NB4 (cell line): ENCODE measurements at regions not wholly inside any gene's neighbourhood (a gene's known extent, or its start where the extent isn't known, plus 50 kb on each side); places are given as distances from the start of the nearest gene placed in this dataset.

Source experiments
- MYC ChIP-seq: IDR thresholded peaks from 2 replicates; pipeline ENCODE4 v1.6.1; 2011; ENCODE audit warnings: low read depth, low read length
- POLR2A ChIP-seq: IDR thresholded peaks from 2 replicates; pipeline ENCODE4 v1.6.1; 2011; ENCODE audit warnings: mild to moderate bottlenecking; ENCODE audit not compliant: insufficient read length; ENCODE audit errors: extremely low read depth
- TF ChIP-seq, protein P1 (sequence below): IDR thresholded peaks from one replicate; pipeline ENCODE4 v1.5.1; 2012; ENCODE audit warnings: low read depth, low read length
- TF ChIP-seq, protein P2 (sequence below): IDR thresholded peaks from 2 replicates; pipeline ENCODE4 v1.6.1; 2011; ENCODE audit warnings: low read depth, low read length

DNA sequence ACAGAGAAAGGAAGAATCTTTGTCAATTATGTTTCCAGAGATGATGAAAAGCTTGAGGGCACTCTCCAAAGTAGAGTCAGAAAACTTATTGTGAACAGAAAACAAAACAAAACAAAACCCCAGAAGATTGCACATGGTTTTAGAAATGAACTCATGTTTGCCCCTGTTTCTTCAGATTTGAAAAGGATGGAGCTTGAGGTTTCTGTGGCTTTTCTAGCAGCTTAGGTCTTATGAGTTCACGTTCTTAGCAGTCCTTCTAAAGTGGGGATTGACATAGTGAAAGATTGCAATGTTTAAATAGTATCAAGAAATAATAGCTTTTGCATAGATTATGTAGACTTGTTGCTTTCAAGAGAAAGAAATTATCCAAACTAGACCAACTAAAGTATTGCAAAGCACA, 421.8 kb downstream of the GBA3 start:
- TF ChIP-seq, protein P1, sequence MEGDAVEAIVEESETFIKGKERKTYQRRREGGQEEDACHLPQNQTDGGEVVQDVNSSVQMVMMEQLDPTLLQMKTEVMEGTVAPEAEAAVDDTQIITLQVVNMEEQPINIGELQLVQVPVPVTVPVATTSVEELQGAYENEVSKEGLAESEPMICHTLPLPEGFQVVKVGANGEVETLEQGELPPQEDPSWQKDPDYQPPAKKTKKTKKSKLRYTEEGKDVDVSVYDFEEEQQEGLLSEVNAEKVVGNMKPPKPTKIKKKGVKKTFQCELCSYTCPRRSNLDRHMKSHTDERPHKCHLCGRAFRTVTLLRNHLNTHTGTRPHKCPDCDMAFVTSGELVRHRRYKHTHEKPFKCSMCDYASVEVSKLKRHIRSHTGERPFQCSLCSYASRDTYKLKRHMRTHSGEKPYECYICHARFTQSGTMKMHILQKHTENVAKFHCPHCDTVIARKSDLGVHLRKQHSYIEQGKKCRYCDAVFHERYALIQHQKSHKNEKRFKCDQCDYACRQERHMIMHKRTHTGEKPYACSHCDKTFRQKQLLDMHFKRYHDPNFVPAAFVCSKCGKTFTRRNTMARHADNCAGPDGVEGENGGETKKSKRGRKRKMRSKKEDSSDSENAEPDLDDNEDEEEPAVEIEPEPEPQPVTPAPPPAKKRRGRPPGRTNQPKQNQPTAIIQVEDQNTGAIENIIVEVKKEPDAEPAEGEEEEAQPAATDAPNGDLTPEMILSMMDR = no peak
- no peak for TF ChIP-seq POLR2A
- TF ChIP-seq, protein P2, sequence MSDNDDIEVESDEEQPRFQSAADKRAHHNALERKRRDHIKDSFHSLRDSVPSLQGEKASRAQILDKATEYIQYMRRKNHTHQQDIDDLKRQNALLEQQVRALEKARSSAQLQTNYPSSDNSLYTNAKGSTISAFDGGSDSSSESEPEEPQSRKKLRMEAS = no peak
- no peak for TF ChIP-seq MYC
